ENCODE measurements at regions not wholly inside any gene's neighbourhood (a gene's known extent, or its start where the extent isn't known, plus 50 kb on each side); places are given as distances from the start of the nearest gene placed in this dataset.
"Not testable (repeated sequence)": the region's sequence is repeated elsewhere in the genome, so short reads cannot be mapped to it uniquely, and the experiment has no call there.

DNA sequence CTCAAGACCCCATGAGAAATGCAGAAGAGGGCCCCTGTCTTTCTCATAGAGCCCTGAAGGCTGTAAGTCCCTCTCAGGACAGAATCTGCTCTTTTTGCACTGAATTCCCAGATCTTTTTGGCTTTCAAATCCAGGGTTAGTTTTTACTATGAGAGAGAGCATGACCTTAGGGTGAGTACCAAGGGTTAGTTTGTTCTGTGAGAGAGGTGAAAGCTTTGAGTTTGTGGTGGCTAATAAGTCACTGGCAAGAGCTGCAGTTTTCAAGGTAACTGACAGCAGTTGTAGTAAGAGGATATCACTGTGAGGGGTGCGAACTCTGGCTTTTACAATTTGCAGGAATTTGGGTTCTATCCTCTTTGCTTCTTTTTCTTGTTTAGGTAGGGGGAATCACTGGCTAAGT, 248.4 kb upstream of the KCNH7 start:
- Histone ChIP-seq H3K4me2 (replicated peaks; ENCODE audit: low read depth, low read length, poor library complexity, severe bottlenecking) (no peak overlapping the region), H3K4me1 (ENCODE audit: control insufficient read depth in 2 of 2, insufficient read depth in 2 of 2, low read length in 2 of 2) (no peaks in the 10 kb centered on the region), H4K20me1 (ENCODE audit: control insufficient read depth, insufficient read depth, low read length, poor library complexity, severe bottlenecking) (no peaks in the 10 kb centered on the region), H3K27me3 (replicated peaks in 1 of 4; ENCODE audit: control extremely low read depth in 1 of 4, control insufficient read depth in 3 of 4, insufficient read depth in 4 of 4, low read length in 3 of 4) (no peaks in the 10 kb centered on the region), H3K79me2 (ENCODE audit: control insufficient read depth, insufficient read depth, low read length) (no peaks in the 10 kb centered on the region), H3K4me3 (ENCODE audit: control extremely low read depth in 1 of 5, extremely low read depth in 1 of 5, insufficient read depth in 1 of 5, low read depth in 2 of 5, low read length in 4 of 5) (no peak overlapping the region), H3K27ac (ENCODE audit: low read length in 2 of 2) (no peak overlapping the region), H3K36me3 (replicated peaks in 1 of 2; ENCODE audit: control extremely low read depth in 1 of 2, control insufficient read depth in 1 of 2, extremely low read depth in 1 of 2, insufficient read depth in 2 of 2, low read length in 1 of 2) (no peaks in the 10 kb centered on the region), H3K9ac (ENCODE audit: low read length) (no peak overlapping the region), H2AFZ (ENCODE audit: insufficient read depth, low read depth, low read length, poor library complexity, severe bottlenecking) (no peak overlapping the region), H3K9me3 (ENCODE audit: control extremely low read depth in 1 of 3, control insufficient read depth in 2 of 3, insufficient read depth in 1 of 3, low read length in 2 of 3) (peaks cover 0 to 4% (median 0%) of the 10 kb centered on the region in 3 donors)
- ATAC-seq (ENCODE audit: low read depth) (no peak), DNase-seq (no peak)
- Mint-ChIP-seq H3K27me3 (no peaks in the 10 kb centered on the region), H3K4me1 (no peaks in the 10 kb centered on the region), H3K9me3 (ENCODE audit: insufficient read depth) (peaks cover 3% of the 10 kb centered on the region), H3K27ac (no peak overlapping the region), H3K4me3 (no peak overlapping the region)
- intact Hi-C loops (cut with micrococcal nuclease): no loop called here
- POLR2A ChIA-PET: no interaction called here
- TF ChIP-seq, protein P1, sequence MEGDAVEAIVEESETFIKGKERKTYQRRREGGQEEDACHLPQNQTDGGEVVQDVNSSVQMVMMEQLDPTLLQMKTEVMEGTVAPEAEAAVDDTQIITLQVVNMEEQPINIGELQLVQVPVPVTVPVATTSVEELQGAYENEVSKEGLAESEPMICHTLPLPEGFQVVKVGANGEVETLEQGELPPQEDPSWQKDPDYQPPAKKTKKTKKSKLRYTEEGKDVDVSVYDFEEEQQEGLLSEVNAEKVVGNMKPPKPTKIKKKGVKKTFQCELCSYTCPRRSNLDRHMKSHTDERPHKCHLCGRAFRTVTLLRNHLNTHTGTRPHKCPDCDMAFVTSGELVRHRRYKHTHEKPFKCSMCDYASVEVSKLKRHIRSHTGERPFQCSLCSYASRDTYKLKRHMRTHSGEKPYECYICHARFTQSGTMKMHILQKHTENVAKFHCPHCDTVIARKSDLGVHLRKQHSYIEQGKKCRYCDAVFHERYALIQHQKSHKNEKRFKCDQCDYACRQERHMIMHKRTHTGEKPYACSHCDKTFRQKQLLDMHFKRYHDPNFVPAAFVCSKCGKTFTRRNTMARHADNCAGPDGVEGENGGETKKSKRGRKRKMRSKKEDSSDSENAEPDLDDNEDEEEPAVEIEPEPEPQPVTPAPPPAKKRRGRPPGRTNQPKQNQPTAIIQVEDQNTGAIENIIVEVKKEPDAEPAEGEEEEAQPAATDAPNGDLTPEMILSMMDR (IDR thresholded peaks at IDR 0.05): no peak
- TF ChIP-seq EZH2 (IDR thresholded peaks at IDR 0.05; ENCODE audit: borderline replicate concordance, insufficient read depth, low read depth, low read length, poor library complexity, severe bottlenecking): no peak
- 100% methylated on average over 1 of the region's 1 CpG for WGBS (ENCODE audit: insufficient coverage)
- CTCF ChIA-PET: no interaction called here

DNA sequence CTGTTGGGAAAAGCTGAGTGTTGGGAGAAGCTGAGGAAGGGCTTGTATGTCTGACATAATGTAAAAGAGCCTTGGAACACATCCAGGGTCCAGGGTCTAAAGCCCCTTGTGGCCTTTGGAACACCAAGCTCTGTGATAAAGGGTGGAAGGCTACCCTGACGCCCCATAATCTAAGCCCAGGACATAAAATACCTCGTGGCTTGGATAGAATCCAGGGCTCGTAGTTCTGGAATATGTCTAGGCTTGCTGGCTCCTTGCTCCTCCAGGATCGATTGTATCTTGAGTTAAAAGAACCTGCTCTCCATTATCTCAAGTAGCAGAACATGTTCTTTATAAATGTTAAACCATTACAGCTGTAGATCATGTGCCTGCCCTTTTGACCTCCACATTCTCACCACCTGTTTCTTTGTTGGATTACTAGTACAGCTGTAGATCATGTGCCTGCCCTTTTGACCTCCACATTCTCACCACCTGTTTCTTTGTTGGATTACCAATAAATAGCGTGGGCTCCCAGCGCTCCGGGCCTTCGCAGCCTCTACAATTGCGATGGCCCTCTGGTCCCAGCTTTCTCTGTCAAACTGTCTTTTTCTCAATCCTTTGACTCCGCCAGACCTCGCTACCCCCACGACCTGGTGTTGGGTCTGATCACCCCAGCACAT, 246.9 kb upstream of the KCNH7 start:
- H3K27me3 Mint-ChIP-seq; POLR2A ChIA-PET; H3K36me3 ChIP-seq (replicated peaks in 1 of 2; ENCODE audit: control extremely low read depth in 1 of 2, control insufficient read depth in 1 of 2, extremely low read depth in 1 of 2, insufficient read depth in 2 of 2, low read length in 1 of 2); H2AFZ ChIP-seq (ENCODE audit: insufficient read depth, low read depth, low read length, poor library complexity, severe bottlenecking); intact Hi-C loops (cut with micrococcal nuclease); H3K4me1 Mint-ChIP-seq; H3K4me3 ChIP-seq (ENCODE audit: control extremely low read depth in 1 of 5, extremely low read depth in 1 of 5, insufficient read depth in 1 of 5, low read depth in 2 of 5, low read length in 4 of 5); H3K27ac ChIP-seq (ENCODE audit: low read length in 2 of 2); H3K27ac Mint-ChIP-seq; H3K9ac ChIP-seq (ENCODE audit: low read length); ATAC-seq (ENCODE audit: low read depth); H3K4me1 ChIP-seq (ENCODE audit: control insufficient read depth in 2 of 2, insufficient read depth in 2 of 2, low read length in 2 of 2); H3K79me2 ChIP-seq (ENCODE audit: control insufficient read depth, insufficient read depth, low read length); H3K27me3 ChIP-seq (replicated peaks in 1 of 4; ENCODE audit: control extremely low read depth in 1 of 4, control insufficient read depth in 3 of 4, insufficient read depth in 4 of 4, low read length in 3 of 4); H4K20me1 ChIP-seq (ENCODE audit: control insufficient read depth, insufficient read depth, low read length, poor library complexity, severe bottlenecking); H3K4me3 Mint-ChIP-seq; DNase-seq; H3K9me3 Mint-ChIP-seq (ENCODE audit: insufficient read depth); H3K9me3 ChIP-seq (ENCODE audit: control extremely low read depth in 1 of 3, control insufficient read depth in 2 of 3, insufficient read depth in 1 of 3, low read length in 2 of 3); CTCF ChIA-PET; H3K4me2 ChIP-seq (replicated peaks; ENCODE audit: low read depth, low read length, poor library complexity, severe bottlenecking): not testable (repeated sequence)
- 94% methylated on average over 11 of the region's 12 CpGs for WGBS (ENCODE audit: insufficient coverage)
